Caco-2 (cell line): ENCODE measurements at regions not wholly inside any gene's neighbourhood (a gene's known extent, or its start where the extent isn't known, plus 50 kb on each side); places are given as distances from the start of the nearest gene placed in this dataset.

Experiments
- BruUV-seq: library from RNA; stranded (reverse); fragments of 400-500 nt; replicated peaks from 2 replicates; lab custom pipeline; 2021; lab: Mats Ljungman, UMichigan
- CTCF ChIA-PET: fragments of 300-600 bp; sonication (Branson Sonifier 250); formaldehyde crosslinking; loops from one replicate; lab custom pipeline; 2022; ENCODE audit warnings: antibody characterized with exemption; lab: Charles Lee
- POLR2A ChIA-PET: fragments of 300-600 bp; sonication (Branson Sonifier 250); formaldehyde crosslinking; loops from one replicate; lab custom pipeline; 2022; ENCODE audit warnings: antibody characterized with exemption; lab: Charles Lee
- DNase-seq, 2 experiments: peaks; one replicate each; pipeline versions ENCODE4 v3.0.0 to v3.0.0-alpha.2; 2020 to 2022
- H3K27me3 ChIP-seq: replicated peaks from 2 replicates; pipeline ENCODE4 v1.6.0; 2011; ENCODE audit warnings: low read length; ENCODE audit not compliant: control insufficient read depth, insufficient read depth
- H3K36me3 ChIP-seq: 2 replicates; pipeline ENCODE4 v1.5.1; 2011; ENCODE audit warnings: low read length; ENCODE audit not compliant: control insufficient read depth, insufficient read depth
- H3K4me1 ChIP-seq: fragments of 250-450 bp; sonication (Bioruptor Pico); 2 replicates; pipeline ENCODE4 v1.5.1; 2020; ENCODE audit warnings: mild to moderate bottlenecking
- H3K4me3 ChIP-seq: 2 replicates; pipeline ENCODE4 v1.5.1; 2011; ENCODE audit warnings: low read depth, mild to moderate bottlenecking, control low read depth, low read length
- H3K9me3 ChIP-seq: fragments of 250-450 bp; sonication (Bioruptor Pico); 2 replicates; pipeline ENCODE4 v1.5.1; 2020; ENCODE audit warnings: mild to moderate bottlenecking, moderate library complexity
- H3K27ac Mint-ChIP-seq: one replicate; pipeline ENCODE4 v1.8.0; 2022; ENCODE audit warnings: mixed read lengths; ENCODE audit not compliant: unreplicated experiment
- H3K27me3 Mint-ChIP-seq: one replicate; pipeline ENCODE4 v1.8.0; 2022; ENCODE audit warnings: mixed read lengths; ENCODE audit not compliant: insufficient read depth, unreplicated experiment
- H3K36me3 Mint-ChIP-seq: one replicate; pipeline ENCODE4 v1.8.0; 2022; ENCODE audit warnings: mild to moderate bottlenecking, mixed read lengths; ENCODE audit not compliant: insufficient read depth, unreplicated experiment
- H3K4me1 Mint-ChIP-seq: one replicate; pipeline ENCODE4 v1.8.0; 2022; ENCODE audit warnings: low read depth, mixed read lengths; ENCODE audit not compliant: unreplicated experiment
- H3K4me3 Mint-ChIP-seq: one replicate; pipeline ENCODE4 v1.8.0; 2022; ENCODE audit warnings: mild to moderate bottlenecking, moderate library complexity, mixed read lengths; ENCODE audit not compliant: unreplicated experiment
- H3K9me3 Mint-ChIP-seq: one replicate; pipeline ENCODE4 v1.8.0; 2022; ENCODE audit warnings: mixed read lengths; ENCODE audit not compliant: unreplicated experiment
- intact Hi-C: fragments of 100-400 bp; cut with micrococcal nuclease; formaldehyde crosslinking; loops from one replicate; pipeline ENCODE4 v1.10.0; 2022; ENCODE audit not compliant: unreplicated experiment
- TF ChIP-seq, protein P1 (sequence below), 2 experiments: fragments of 200-600 bp in 1 of 2; IDR thresholded peaks; 1 replicate in 1 of 2; 2 replicates in 1 of 2; pipeline versions ENCODE4 v1.5.1 to v1.8.0; 2011 to 2022; ENCODE audit warnings: antibody characterized with exemption in 1 of 2, control low read depth in 1 of 2, inconsistent platforms in 1 of 2, low read depth in 1 of 2, low read length in 1 of 2, mild to moderate bottlenecking in 1 of 2, moderate library complexity in 1 of 2; ENCODE audit not compliant: insufficient read depth in 1 of 2, severe bottlenecking in 1 of 2, unreplicated experiment in 1 of 2

DNA sequence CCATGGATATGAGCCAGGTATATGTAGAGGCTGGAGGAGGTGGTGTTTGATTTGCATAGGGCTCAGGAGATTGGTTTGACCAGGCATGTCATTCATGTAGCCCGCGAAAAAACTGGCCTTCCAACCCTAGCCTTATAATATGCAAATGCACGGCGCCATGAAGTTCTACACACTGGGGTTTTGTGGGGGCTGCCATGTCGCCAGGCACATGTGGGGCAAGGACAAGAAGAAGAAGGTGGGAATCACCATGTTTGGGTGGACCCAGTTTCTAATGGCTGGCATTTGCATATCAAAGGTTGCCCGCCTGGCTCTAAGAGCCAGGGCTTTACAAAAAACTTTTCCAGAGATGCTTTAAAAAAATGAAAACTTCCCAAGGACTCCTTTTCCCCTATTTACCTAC lies 1251.0 kb downstream of the PCDH18 start:
- intact Hi-C loops = no loop called here
- Histone ChIP-seq H3K36me3 (no peaks in the 10 kb centered on the region), H3K4me3 (no peak overlapping the region), H3K4me1 (no peaks in the 10 kb centered on the region), H3K27me3 (no peaks in the 10 kb centered on the region), H3K9me3 (no peaks in the 10 kb centered on the region)
- H3K27ac Mint-ChIP-seq = no peak overlapping the region
- POLR2A ChIA-PET = no interaction called here
- no peaks in the 10 kb centered on the region for H3K4me1 Mint-ChIP-seq
- CTCF ChIA-PET = no interaction called here
- no peaks in the 10 kb centered on the region for H3K9me3 Mint-ChIP-seq
- no peaks in the 10 kb centered on the region for H3K27me3 Mint-ChIP-seq
- no peaks in the 10 kb centered on the region for H3K36me3 Mint-ChIP-seq
- BruUV-seq = no TSS peak
- DNase-seq = no peak
- TF ChIP-seq, protein P1, sequence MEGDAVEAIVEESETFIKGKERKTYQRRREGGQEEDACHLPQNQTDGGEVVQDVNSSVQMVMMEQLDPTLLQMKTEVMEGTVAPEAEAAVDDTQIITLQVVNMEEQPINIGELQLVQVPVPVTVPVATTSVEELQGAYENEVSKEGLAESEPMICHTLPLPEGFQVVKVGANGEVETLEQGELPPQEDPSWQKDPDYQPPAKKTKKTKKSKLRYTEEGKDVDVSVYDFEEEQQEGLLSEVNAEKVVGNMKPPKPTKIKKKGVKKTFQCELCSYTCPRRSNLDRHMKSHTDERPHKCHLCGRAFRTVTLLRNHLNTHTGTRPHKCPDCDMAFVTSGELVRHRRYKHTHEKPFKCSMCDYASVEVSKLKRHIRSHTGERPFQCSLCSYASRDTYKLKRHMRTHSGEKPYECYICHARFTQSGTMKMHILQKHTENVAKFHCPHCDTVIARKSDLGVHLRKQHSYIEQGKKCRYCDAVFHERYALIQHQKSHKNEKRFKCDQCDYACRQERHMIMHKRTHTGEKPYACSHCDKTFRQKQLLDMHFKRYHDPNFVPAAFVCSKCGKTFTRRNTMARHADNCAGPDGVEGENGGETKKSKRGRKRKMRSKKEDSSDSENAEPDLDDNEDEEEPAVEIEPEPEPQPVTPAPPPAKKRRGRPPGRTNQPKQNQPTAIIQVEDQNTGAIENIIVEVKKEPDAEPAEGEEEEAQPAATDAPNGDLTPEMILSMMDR (IDR thresholded peaks at IDR 0.05; ENCODE audit: insufficient read depth in 1 of 2, low read depth in 1 of 2, low read length in 1 of 2, severe bottlenecking in 1 of 2, unreplicated experiment in 1 of 2) = no peak
- no peak overlapping the region for H3K4me3 Mint-ChIP-seq

DNA sequence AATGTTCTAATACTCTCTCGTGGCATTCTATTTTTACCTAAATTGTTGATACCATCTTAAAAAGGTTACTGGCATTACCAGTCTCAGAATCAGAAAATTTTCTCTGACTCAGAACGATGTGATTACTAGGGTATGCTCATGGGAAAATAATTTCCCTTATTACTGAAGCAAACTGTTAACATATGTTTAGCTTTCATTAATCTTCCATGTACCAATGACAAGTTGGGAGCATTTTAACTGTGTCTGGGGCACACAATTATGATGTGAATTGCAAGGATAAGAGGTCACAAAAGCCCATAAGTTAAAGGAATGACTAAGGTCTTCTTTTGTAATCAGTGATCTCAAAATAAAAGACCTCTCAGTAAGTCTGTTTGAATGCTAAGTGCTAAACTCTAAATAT lies 1254.6 kb downstream of the PCDH18 start:
- H3K36me3 Mint-ChIP-seq = no peaks in the 10 kb centered on the region
- H3K27me3 Mint-ChIP-seq = no peaks in the 10 kb centered on the region
- ChIA-PET POLR2A (no interaction called here), CTCF (no interaction called here)
- H3K4me3 Mint-ChIP-seq = no peak overlapping the region
- no peaks in the 10 kb centered on the region for H3K9me3 Mint-ChIP-seq
- BruUV-seq = no TSS peak
- Histone ChIP-seq H3K36me3 (no peaks in the 10 kb centered on the region), H3K9me3 (no peaks in the 10 kb centered on the region), H3K4me3 (no peak overlapping the region), H3K27me3 (no peaks in the 10 kb centered on the region), H3K4me1 (no peaks in the 10 kb centered on the region)
- TF ChIP-seq, protein P1 (IDR thresholded peaks at IDR 0.05; ENCODE audit: insufficient read depth in 1 of 2, low read depth in 1 of 2, low read length in 1 of 2, severe bottlenecking in 1 of 2, unreplicated experiment in 1 of 2) = no peak
- DNase-seq = no peak
- H3K4me1 Mint-ChIP-seq = no peaks in the 10 kb centered on the region
- intact Hi-C loops = no loop called here
- H3K27ac Mint-ChIP-seq = no peak overlapping the region

DNA sequence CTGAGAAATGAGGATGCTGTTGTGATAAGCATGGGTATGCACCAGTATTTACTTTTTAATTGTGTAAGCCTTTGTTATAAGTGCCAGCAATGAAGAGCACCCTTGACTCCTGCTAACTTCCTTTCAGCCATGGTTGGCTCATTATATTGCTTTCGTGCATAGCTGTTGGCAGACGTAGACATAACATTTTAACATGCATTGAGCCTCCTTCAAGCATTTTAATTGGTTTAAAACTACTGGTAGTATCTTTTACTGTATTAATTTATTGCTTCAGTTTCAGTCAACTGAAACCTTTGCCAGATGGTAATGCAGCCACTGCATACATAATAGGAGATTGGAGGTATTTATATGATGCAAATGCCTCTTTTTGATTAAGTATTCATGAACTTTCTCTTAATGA lies 1285.4 kb downstream of the PCDH18 start:
- Histone ChIP-seq H3K9me3 (no peaks in the 10 kb centered on the region), H3K4me1 (no peaks in the 10 kb centered on the region), H3K36me3 (no peaks in the 10 kb centered on the region), H3K27me3 (no peaks in the 10 kb centered on the region), H3K4me3 (no peak overlapping the region)
- no peaks in the 10 kb centered on the region for H3K4me1 Mint-ChIP-seq
- no peaks in the 10 kb centered on the region for H3K36me3 Mint-ChIP-seq
- no peak overlapping the region for H3K27ac Mint-ChIP-seq
- no peak overlapping the region for H3K4me3 Mint-ChIP-seq
- no peaks in the 10 kb centered on the region for H3K27me3 Mint-ChIP-seq
- intact Hi-C loops = no loop called here
- ChIA-PET POLR2A (no interaction called here), CTCF (no interaction called here)
- BruUV-seq = no TSS peak
- no peaks in the 10 kb centered on the region for H3K9me3 Mint-ChIP-seq
- TF ChIP-seq, protein P1 (IDR thresholded peaks at IDR 0.05; ENCODE audit: insufficient read depth in 1 of 2, low read depth in 1 of 2, low read length in 1 of 2, severe bottlenecking in 1 of 2, unreplicated experiment in 1 of 2) = no peak
- DNase-seq = no peak
